HepG2 (cell line): ENCODE measurements at regions not wholly inside any gene's neighbourhood (a gene's known extent, or its start where the extent isn't known, plus 50 kb on each side); places are given as distances from the start of the nearest gene placed in this dataset.

Experiments
- ATAC-seq: fragments of 200-7000 bp; cut with Tn5 transposase; 3 replicates; pipeline ENCODE4 v1.9.1; 2020; ENCODE audit warnings: mild to moderate bottlenecking, moderate library complexity
- BruUV-seq: library from RNA; stranded (reverse); fragments of 400-500 nt; replicated peaks from 2 replicates; lab custom pipeline; 2021; lab: Mats Ljungman, UMichigan
- CTCF ChIA-PET: fragments of 300-600 bp; formaldehyde crosslinking; extraction: SDS; loops from one replicate; lab custom pipeline; 2021; ENCODE audit warnings: low total read pairs, inconsistent platforms, low intra/inter-chr PET ratio; lab: Yijun Ruan, JAX
- POLR2A ChIA-PET: fragments of 350-600 bp; sonication (Branson Sonifier 250); formaldehyde crosslinking; loops from one replicate; lab custom pipeline; 2020; ENCODE audit warnings: antibody characterized with exemption, inconsistent platforms; lab: Yijun Ruan, JAX
- DNase-seq: peaks from one replicate; pipeline ENCODE4 v3.0.0-alpha.2; 2015; ENCODE audit warnings: low spot score
- FAIRE-seq: peaks from 3 replicates; lab custom pipeline; 2011; peaks lifted over from hg19 to GRCh38; lab: Jason Lieb, UNC
- H2AFZ ChIP-seq: one replicate; pipeline ENCODE4 v1.6.1; 2011; ENCODE audit warnings: low read length, inconsistent platforms
- H3K27ac ChIP-seq: fragments of 300-600 bp; 3 replicates; pipeline ENCODE4 v1.8.0; 2011; ENCODE audit warnings: mixed run types, mild to moderate bottlenecking, mixed read lengths, low read length, inconsistent platforms; ENCODE audit not compliant: insufficient read depth; ENCODE audit errors: extremely low read length
- H3K27me3 ChIP-seq, 2 experiments: fragments of 200-600 bp in 1 of 2; 2 replicates in 1 of 2; 3 replicates in 1 of 2; pipeline versions ENCODE4 v1.6.0 to v1.8.0; 2011; ENCODE audit warnings: low read length in 2 of 2, mild to moderate bottlenecking in 2 of 2, moderate library complexity in 2 of 2, inconsistent platforms in 1 of 2; ENCODE audit not compliant: insufficient read depth in 2 of 2, control insufficient read depth in 1 of 2
- H3K36me3 ChIP-seq, 2 experiments: fragments of 200-600 bp in 1 of 2; replicated peaks in 1 of 2; 2 replicates in 1 of 2; 3 replicates in 1 of 2; pipeline versions ENCODE4 v1.5.1 to v1.8.0; 2011; ENCODE audit warnings: low read length in 2 of 2, inconsistent platforms in 1 of 2; ENCODE audit not compliant: insufficient read depth in 2 of 2, control insufficient read depth in 1 of 2
- H3K4me1 ChIP-seq: 2 replicates; pipeline ENCODE4 v1.5.1; 2012; ENCODE audit warnings: low read length, inconsistent platforms; ENCODE audit not compliant: insufficient read depth
- H3K4me2 ChIP-seq: 2 replicates; pipeline ENCODE4 v1.6.0; 2011; ENCODE audit warnings: low read depth, low read length, inconsistent platforms
- H3K4me3 ChIP-seq, 3 experiments: fragments of 200-600 bp in 1 of 3; sonication (generic), shearing (Covaris generic) in 1 of 3; replicated peaks in 1 of 3; 2 replicates each; pipeline ENCODE4 v1.5.1; 2011 to 2016; ENCODE audit warnings: low read length in 3 of 3, inconsistent platforms in 2 of 3, low read depth in 2 of 3, mild to moderate bottlenecking in 2 of 3, control low read depth in 1 of 3, mixed read lengths in 1 of 3; ENCODE audit not compliant: insufficient read depth in 1 of 3
- H3K79me2 ChIP-seq: one replicate; pipeline ENCODE4 v1.6.1; 2011; ENCODE audit warnings: low read length, inconsistent platforms; ENCODE audit not compliant: insufficient read depth
- H3K9ac ChIP-seq: 2 replicates; pipeline ENCODE4 v1.6.0; 2011; ENCODE audit warnings: mild to moderate bottlenecking, low read depth, low read length, inconsistent platforms; ENCODE audit not compliant: insufficient read depth
- H3K9me3 ChIP-seq: 2 replicates; pipeline ENCODE4 v1.5.1; 2012; ENCODE audit warnings: mild to moderate bottlenecking, low read length
- H4K20me1 ChIP-seq: 2 replicates; pipeline ENCODE4 v1.6.0; 2011; ENCODE audit warnings: inconsistent platforms, mild to moderate bottlenecking, low read length, moderate library complexity; ENCODE audit not compliant: insufficient read depth
- BORCS8-MEF2B ChIP-seq: sonication (generic); formaldehyde crosslinking; IDR thresholded peaks from 2 replicates; pipeline ENCODE4 v1.8.0; 2022; ENCODE audit warnings: mild to moderate bottlenecking, missing genetic modification reagents
- EZH2 ChIP-seq: conservative IDR thresholded peaks from 2 replicates; pipeline ENCODE4 v1.6.1; 2012; ENCODE audit warnings: mild to moderate bottlenecking, low read depth, low read length, moderate library complexity
- FLYWCH1 ChIP-seq: sonication (generic); formaldehyde crosslinking; IDR thresholded peaks from 2 replicates; pipeline ENCODE4 v1.8.1; 2023; ENCODE audit warnings: mild to moderate bottlenecking, missing genetic modification reagents
- FOXC1 ChIP-seq: sonication (generic); formaldehyde crosslinking; IDR thresholded peaks from 2 replicates; pipeline ENCODE4 v1.8.0; 2022; ENCODE audit warnings: mild to moderate bottlenecking, missing genetic modification reagents, borderline replicate concordance
- HMGA1 ChIP-seq: sonication (generic); formaldehyde crosslinking; conservative IDR thresholded peaks from 2 replicates; pipeline ENCODE4 v1.4.0; 2020; ENCODE audit warnings: missing genetic modification reagents
- PBX2 ChIP-seq: IDR thresholded peaks from 2 replicates; pipeline ENCODE4 v1.6.1; 2016; ENCODE audit warnings: control low read depth
- RBM39 ChIP-seq: fragments of 200-400 bp; formaldehyde crosslinking; IDR thresholded peaks from one replicate; pipeline ENCODE4 v1.6.1; 2018; ENCODE audit warnings: antibody characterized with exemption, mild to moderate bottlenecking, low read depth, low read length; ENCODE audit not compliant: poor library complexity, severe bottlenecking
- RELA ChIP-seq: sonication (generic); formaldehyde crosslinking; IDR thresholded peaks from 2 replicates; pipeline ENCODE4 v1.4.0; 2020; ENCODE audit warnings: missing genetic modification reagents
- SAP130 ChIP-seq: IDR thresholded peaks from 2 replicates; pipeline ENCODE4 v1.6.1; 2016; ENCODE audit warnings: low read depth
- SOX5 ChIP-seq: IDR thresholded peaks from 2 replicates; pipeline ENCODE4 v1.6.1; 2016; ENCODE audit warnings: borderline replicate concordance
- SP5 ChIP-seq: IDR thresholded peaks from 2 replicates; pipeline ENCODE4 v1.6.1; 2016; ENCODE audit warnings: low read depth, borderline replicate concordance
- SUZ12 ChIP-seq: fragments of 150-350 bp; IDR thresholded peaks from 2 replicates; pipeline ENCODE4 v1.6.1; 2014; ENCODE audit warnings: low read depth, low read length
- XRCC5 ChIP-seq: fragments of 200-400 bp; formaldehyde crosslinking; optimal IDR thresholded peaks from 2 replicates; pipeline ENCODE3; 2017; ENCODE audit warnings: mild to moderate bottlenecking, low read length
- ZNF460 ChIP-seq: sonication (generic); formaldehyde crosslinking; IDR thresholded peaks from 2 replicates; pipeline ENCODE4 v1.5.1; 2020; ENCODE audit warnings: missing genetic modification reagents, mild to moderate bottlenecking, borderline replicate concordance
- ZNF563 ChIP-seq: sonication (generic); formaldehyde crosslinking; IDR thresholded peaks from 2 replicates; pipeline ENCODE4 v1.8.0; 2022; ENCODE audit warnings: mild to moderate bottlenecking, moderate library complexity, missing genetic modification reagents
- ZNF615 ChIP-seq: sonication (generic); formaldehyde crosslinking; IDR thresholded peaks from 2 replicates; pipeline ENCODE4 v1.5.0; 2020; ENCODE audit warnings: mild to moderate bottlenecking, missing genetic modification reagents, borderline replicate concordance
- ZNF75D ChIP-seq: sonication (generic); formaldehyde crosslinking; IDR thresholded peaks from 2 replicates; pipeline ENCODE4 v1.8.1; 2023; ENCODE audit warnings: missing genetic modification reagents, mild to moderate bottlenecking, borderline replicate concordance
- ZNF773 ChIP-seq: sonication (generic); formaldehyde crosslinking; IDR thresholded peaks from 2 replicates; pipeline ENCODE4 v1.4.0; 2020; ENCODE audit warnings: missing genetic modification reagents, borderline replicate concordance
- ZNF777 ChIP-seq: sonication (generic); formaldehyde crosslinking; IDR thresholded peaks from 2 replicates; pipeline ENCODE4 v1.4.0; 2020; ENCODE audit warnings: missing genetic modification reagents
- WGBS: methylation state at CpG from one replicate; pipeline ENCODE4 v1.1.6; 2017; ENCODE audit warnings: low lambda C conversion rate; 5-methylcytosine and 5-hydroxymethylcytosine counted together
- in situ Hi-C: cut with HindIII; loops from 2 replicates; pipeline ENCODE4 v1.10.0; 2017; ENCODE audit warnings: low pct_unique_long_range_greater_than_20kb; ENCODE audit not compliant: extremely low pct_ligation_motif_present
- intact Hi-C: fragments of 100-400 bp; cut with micrococcal nuclease; formaldehyde crosslinking; loops from one replicate; pipeline ENCODE4 v1.10.0; 2022; ENCODE audit not compliant: unreplicated experiment
- TF ChIP-seq, protein P1 (sequence below): sonication (generic); formaldehyde crosslinking; IDR thresholded peaks from 2 replicates; pipeline ENCODE4 v1.4.0; 2020; ENCODE audit warnings: missing genetic modification reagents

DNA sequence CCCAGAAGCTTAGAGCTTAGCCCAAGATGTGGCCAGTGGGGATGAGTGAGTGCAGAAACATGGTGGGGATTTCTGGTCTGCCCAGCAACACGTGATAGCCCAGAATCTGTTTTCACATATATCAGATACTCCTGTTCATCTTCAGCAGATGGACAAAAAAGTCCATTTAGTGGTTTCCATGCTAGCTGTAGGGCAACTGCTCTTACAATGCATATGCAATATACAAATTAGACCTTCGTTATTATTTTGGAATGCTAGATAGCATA lies 96.9 kb upstream of the SGIP1 start (continued):
- TF ChIP-seq, protein P1, sequence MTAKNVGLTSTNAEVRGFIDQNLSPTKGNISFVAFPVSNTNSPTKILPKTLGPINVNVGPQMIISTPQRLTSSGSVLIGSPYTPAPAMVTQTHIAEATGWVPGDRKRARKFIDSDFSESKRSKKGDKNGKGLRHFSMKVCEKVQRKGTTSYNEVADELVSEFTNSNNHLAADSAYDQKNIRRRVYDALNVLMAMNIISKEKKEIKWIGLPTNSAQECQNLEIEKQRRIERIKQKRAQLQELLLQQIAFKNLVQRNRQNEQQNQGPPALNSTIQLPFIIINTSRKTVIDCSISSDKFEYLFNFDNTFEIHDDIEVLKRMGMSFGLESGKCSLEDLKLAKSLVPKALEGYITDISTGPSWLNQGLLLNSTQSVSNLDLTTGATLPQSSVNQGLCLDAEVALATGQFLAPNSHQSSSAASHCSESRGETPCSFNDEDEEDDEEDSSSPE (CRISPR knock-in tag): no peak
- no peak for TF ChIP-seq PBX2 (CRISPR knock-in tag)
- TF ChIP-seq ZNF615 (CRISPR knock-in tag): no peak
- no peak for TF ChIP-seq BORCS8-MEF2B (CRISPR knock-in tag)

DNA sequence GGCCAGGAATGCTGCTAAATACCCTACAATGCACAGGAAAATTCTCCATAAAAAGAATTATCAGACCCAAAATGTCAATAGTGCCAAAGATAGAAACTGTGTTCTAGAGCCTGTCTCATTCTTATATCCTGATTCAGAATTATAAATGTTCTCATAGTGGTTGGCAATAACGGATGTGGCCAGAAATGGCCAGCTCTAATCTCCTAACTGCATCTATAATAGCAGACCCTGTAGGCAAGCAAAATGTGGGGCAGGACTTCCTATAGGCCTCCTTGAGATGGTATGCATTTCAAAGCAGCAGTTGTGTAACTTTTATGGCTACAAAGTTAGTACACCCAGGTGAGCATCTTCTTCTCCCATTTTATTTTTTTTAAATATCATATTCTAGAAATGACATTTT lies 95.9 kb upstream of the SGIP1 start:
- ATAC-seq: no peak
- Histone ChIP-seq H3K4me3 (no peak overlapping the region), H3K27me3 (no peaks in the 10 kb centered on the region), H3K4me1 (no peaks in the 10 kb centered on the region), H3K9me3 (no peaks in the 10 kb centered on the region), H3K79me2 (no peaks in the 10 kb centered on the region), H3K4me2 (no peak overlapping the region), H2AFZ (no peak overlapping the region), H3K27ac (no peak overlapping the region), H3K36me3 (no peaks in the 10 kb centered on the region), H4K20me1 (no peaks in the 10 kb centered on the region), H3K9ac (no peak overlapping the region)
- no TSS peak for BruUV-seq
- ChIA-PET CTCF (no interaction called here), POLR2A (no interaction called here)
- intact Hi-C loops: no loop called here
- in situ Hi-C loops: no loop called here
- DNase-seq: no peak
- WGBS: 0% methylated on average over 1 of the region's 1 CpG
- FAIRE-seq: no peak
- TF ChIP-seq SUZ12: no peak
- no peak for TF ChIP-seq SP5
- no peak for TF ChIP-seq ZNF460 (CRISPR knock-in tag)
- no peak for TF ChIP-seq ZNF75D (CRISPR knock-in tag)
- TF ChIP-seq ZNF777: no peak
- TF ChIP-seq ZNF563 (CRISPR knock-in tag): no peak
- no peak for TF ChIP-seq RBM39
- TF ChIP-seq FLYWCH1 (CRISPR knock-in tag): no peak
- no peak for TF ChIP-seq ZNF615 (CRISPR knock-in tag)
- TF ChIP-seq FOXC1 (CRISPR knock-in tag): no peak
- TF ChIP-seq XRCC5: no peak
- no peak for TF ChIP-seq HMGA1 (CRISPR knock-in tag)
- TF ChIP-seq SOX5 (CRISPR knock-in tag): no peak
- no peak for TF ChIP-seq RELA (CRISPR knock-in tag)
- no peak for TF ChIP-seq SAP130 (CRISPR knock-in tag)
- TF ChIP-seq EZH2: no peak
- no peak for TF ChIP-seq ZNF773 (CRISPR knock-in tag)
